ENCODE measurements at regions not wholly inside any gene's neighbourhood (a gene's known extent, or its start where the extent isn't known, plus 50 kb on each side); places are given as distances from the start of the nearest gene placed in this dataset.
"Not testable (repeated sequence)": the region's sequence is repeated elsewhere in the genome, so short reads cannot be mapped to it uniquely, and the experiment has no call there.

GRCh38 chr7:32785365-32785944, 106.1 kb downstream of the KBTBD2 start:
- H3K9me3 ChIP-seq; H3K27ac ChIP-seq; DNase-seq (ENCODE audit: low spot score); H3K4me1 ChIP-seq; H3K36me3 ChIP-seq; H3K27me3 ChIP-seq; H3K4me3 ChIP-seq: not testable (repeated sequence)

- not testable (repeated sequence) for H3K9me3 ChIP-seq; H3K36me3 ChIP-seq; H3K4me1 ChIP-seq; H3K4me3 ChIP-seq; H3K27ac ChIP-seq; H3K27me3 ChIP-seq; DNase-seq (ENCODE audit: low spot score)
These were observed 111.7 kb downstream of the KBTBD2 start for GRCh38 chr7:32779895-32780294.

- TF ChIP-seq CTCF (IDR thresholded peaks at IDR 0.05) = no peak
- Histone ChIP-seq H3K27ac (no peak overlapping the region), H3K9me3 (no peaks in the 10 kb centered on the region), H3K27me3 (no peaks in the 10 kb centered on the region), H3K4me1 (no peaks in the 10 kb centered on the region), H3K4me3 (no peak overlapping the region), H3K36me3 (no peaks in the 10 kb centered on the region)
- no peak for DNase-seq (ENCODE audit: low spot score)
These were observed 112.4 kb downstream of the KBTBD2 start for GRCh38 chr7:32779167-32779566.

GRCh38 chr7:32777041-32777666, 114.4 kb downstream of the KBTBD2 start:
- not testable (repeated sequence) for H3K27ac ChIP-seq; H3K4me3 ChIP-seq; H3K36me3 ChIP-seq; H3K4me1 ChIP-seq; H3K9me3 ChIP-seq; DNase-seq (ENCODE audit: low spot score); H3K27me3 ChIP-seq

GRCh38 chr7:32776318-32776717, 115.2 kb downstream of the KBTBD2 start:
- H3K4me3 ChIP-seq; H3K9me3 ChIP-seq; H3K27ac ChIP-seq; DNase-seq (ENCODE audit: low spot score); H3K4me1 ChIP-seq; H3K27me3 ChIP-seq; H3K36me3 ChIP-seq: not testable (repeated sequence)

GRCh38 chr7:32775809-32776208, 115.8 kb downstream of the KBTBD2 start:
- not testable (repeated sequence) for H3K4me1 ChIP-seq; DNase-seq (ENCODE audit: low spot score); H3K27ac ChIP-seq; H3K27me3 ChIP-seq; H3K4me3 ChIP-seq; H3K9me3 ChIP-seq; H3K36me3 ChIP-seq

GRCh38 chr7:32774541-32774951, 117.0 kb downstream of the KBTBD2 start:
- no peaks in the 10 kb centered on the region for H3K9me3 ChIP-seq
- no peak overlapping the region for H3K4me3 ChIP-seq
- no peak for TF ChIP-seq CTCF (IDR thresholded peaks at IDR 0.05)
- no peak for DNase-seq (ENCODE audit: low spot score)
- H3K4me1 ChIP-seq = no peaks in the 10 kb centered on the region
- H3K27me3 ChIP-seq = no peaks in the 10 kb centered on the region
- H3K36me3 ChIP-seq = no peaks in the 10 kb centered on the region
- no peak overlapping the region for H3K27ac ChIP-seq

GRCh38 chr7:32768866-32769510, 122.6 kb downstream of the KBTBD2 start:
- not testable (repeated sequence) for DNase-seq (ENCODE audit: low spot score); H3K4me1 ChIP-seq; H3K27ac ChIP-seq; H3K36me3 ChIP-seq; H3K4me3 ChIP-seq; H3K9me3 ChIP-seq; H3K27me3 ChIP-seq

- not testable (repeated sequence) for DNase-seq (ENCODE audit: low spot score)
These were observed 123.2 kb downstream of the KBTBD2 start for GRCh38 chr7:32768338-32768737.

More at GRCh38 chr7:32768338-32768737, 123.2 kb downstream of the KBTBD2 start:
- not testable (repeated sequence) for H3K9me3 ChIP-seq, H3K36me3 ChIP-seq, H3K27ac ChIP-seq, H3K4me3 ChIP-seq, H3K4me1 ChIP-seq, H3K27me3 ChIP-seq

All from right atrium auricular region (tissue), 2 donors.